GM23248 (cell line): ENCODE measurements at regions not wholly inside any gene's neighbourhood (a gene's known extent, or its start where the extent isn't known, plus 50 kb on each side); places are given as distances from the start of the nearest gene placed in this dataset.
"Not testable (repeated sequence)": the region's sequence is repeated elsewhere in the genome, so short reads cannot be mapped to it uniquely, and the experiment has no call there.

Experiments used
- EZH2 ChIP-seq: fragments of 200-600 bp; sonication (generic); IDR thresholded peaks from 2 replicates; pipeline ENCODE4 v1.6.1; 2018; ENCODE audit warnings: antibody characterized with exemption, mild to moderate bottlenecking; ENCODE audit not compliant: insufficient read depth, poor library complexity, severe bottlenecking
- EZH2phosphoT487 ChIP-seq: fragments of 200-600 bp; sonication (generic); IDR thresholded peaks from 2 replicates; pipeline ENCODE4 v1.6.1; 2018; ENCODE audit warnings: antibody characterized with exemption, moderate library complexity, mild to moderate bottlenecking, low read depth; ENCODE audit not compliant: insufficient read depth

DNA sequence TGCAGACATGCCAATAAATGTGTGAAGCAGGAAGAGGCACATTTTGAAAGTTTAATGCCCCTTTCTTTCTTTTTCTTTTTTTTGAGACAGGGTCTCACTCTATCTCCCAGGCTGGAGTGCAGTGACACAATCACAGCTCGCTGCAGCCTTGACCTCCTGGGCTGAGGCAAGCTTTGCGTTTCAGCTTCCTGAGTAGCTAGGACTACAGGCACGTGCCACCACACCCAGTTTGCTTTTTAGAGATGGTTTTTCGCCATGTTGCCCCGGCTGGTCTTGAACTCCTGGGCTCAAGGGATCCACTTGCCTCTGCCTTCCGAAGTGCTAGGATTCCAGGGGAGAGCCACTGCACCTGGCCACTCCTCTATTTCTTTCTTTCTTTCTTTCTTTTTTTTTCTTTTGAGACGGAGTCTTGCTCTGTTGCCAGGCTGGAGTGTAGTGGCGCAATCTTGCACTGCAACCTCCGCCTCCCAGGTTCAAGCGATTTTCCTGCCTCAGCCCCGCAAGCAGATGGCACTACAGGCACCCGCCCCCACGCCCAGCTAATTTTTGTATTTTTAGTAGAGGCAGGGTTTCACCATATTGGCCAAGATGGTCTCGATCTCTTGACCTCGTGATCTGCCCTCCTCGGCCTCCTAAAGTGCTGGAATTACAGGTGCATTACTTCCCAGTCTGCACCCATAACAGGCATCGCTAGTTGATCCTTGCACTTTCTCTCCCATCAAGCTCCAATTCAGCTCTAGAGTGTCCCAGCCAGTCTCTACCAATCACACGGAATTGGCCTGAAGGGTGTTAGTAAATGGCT is 77.5 kb upstream of the RUNX3 start:
- TF ChIP-seq EZH2phosphoT487, EZH2: not testable (repeated sequence)
